KMS-11 (cell line): ENCODE measurements at regions not wholly inside any gene's neighbourhood (a gene's known extent, or its start where the extent isn't known, plus 50 kb on each side); places are given as distances from the start of the nearest gene placed in this dataset.

Experiments
- H2AFZ ChIP-seq: fragments of 200-600 bp; sonication (generic); 2 replicates; pipeline ENCODE4 v1.6.1; 2016; ENCODE audit warnings: antibody characterized with exemption, mixed run types, low read depth
- H3K27ac ChIP-seq: fragments of 200-600 bp; sonication (generic); 2 replicates; pipeline ENCODE4 v1.6.1; 2016; ENCODE audit warnings: mild to moderate bottlenecking, mixed run types
- H3K27me3 ChIP-seq: fragments of 200-600 bp; sonication (generic); 2 replicates; pipeline ENCODE4 v1.6.1; 2017; ENCODE audit warnings: mild to moderate bottlenecking, low read depth, mixed run types, moderate library complexity; ENCODE audit not compliant: insufficient read depth
- H3K36me3 ChIP-seq: fragments of 200-600 bp; sonication (generic); 2 replicates; pipeline ENCODE4 v1.6.1; 2017; ENCODE audit warnings: mild to moderate bottlenecking, mixed run types; ENCODE audit not compliant: insufficient read depth
- H3K4me1 ChIP-seq: fragments of 200-600 bp; sonication (generic); 2 replicates; pipeline ENCODE4 v1.6.1; 2016; ENCODE audit warnings: mild to moderate bottlenecking, low read depth, mixed run types; ENCODE audit not compliant: poor library complexity, severe bottlenecking
- H3K4me2 ChIP-seq: fragments of 200-600 bp; sonication (generic); 2 replicates; pipeline ENCODE4 v1.7.0; 2016; ENCODE audit warnings: mild to moderate bottlenecking, mixed run types
- H3K4me3 ChIP-seq: fragments of 200-600 bp; sonication (generic); IDR thresholded peaks from 2 replicates; pipeline ENCODE4 v1.6.1; 2017; ENCODE audit warnings: low read depth, low read length, mixed read lengths; ENCODE audit not compliant: insufficient read depth
- H3K79me2 ChIP-seq: fragments of 200-600 bp; sonication (generic); 2 replicates; pipeline ENCODE4 v1.6.1; 2016; ENCODE audit warnings: low read depth, mixed run types; ENCODE audit not compliant: insufficient read depth
- H3K9ac ChIP-seq: fragments of 200-600 bp; sonication (generic); 2 replicates; pipeline ENCODE4 v1.6.1; 2016; ENCODE audit warnings: mild to moderate bottlenecking, mixed run types
- H4K20me1 ChIP-seq: fragments of 200-600 bp; sonication (generic); 2 replicates; pipeline ENCODE4 v1.6.1; 2016; ENCODE audit warnings: mild to moderate bottlenecking, mixed run types; ENCODE audit not compliant: insufficient read depth
- CTCF ChIP-seq: fragments of 200-600 bp; sonication (generic); conservative IDR thresholded peaks from 2 replicates; pipeline ENCODE4 v1.6.1; 2017; ENCODE audit warnings: low read depth, mild to moderate bottlenecking, antibody characterized with exemption, low read length, moderate library complexity, mixed read lengths

GRCh38 chr11:80524349-80524748 is 1083.5 kb upstream of the TENM4 start:
- Histone ChIP-seq H3K27me3 (no peaks in the 10 kb centered on the region), H3K27ac (no peak overlapping the region), H3K4me3 (no peak overlapping the region), H4K20me1 (no peaks in the 10 kb centered on the region), H3K36me3 (no peaks in the 10 kb centered on the region), H3K9ac (no peak overlapping the region), H3K4me2 (no peak overlapping the region), H3K79me2 (no peaks in the 10 kb centered on the region), H2AFZ (no peak overlapping the region), H3K4me1 (no peaks in the 10 kb centered on the region)
- TF ChIP-seq CTCF, result no peak

- Histone ChIP-seq H3K4me2 (no peak overlapping the region), H3K27me3 (no peaks in the 10 kb centered on the region), H3K36me3 (no peaks in the 10 kb centered on the region), H3K4me3 (no peak overlapping the region), H3K9ac (no peak overlapping the region), H2AFZ (no peak overlapping the region), H3K27ac (no peak overlapping the region), H3K79me2 (no peaks in the 10 kb centered on the region), H4K20me1 (no peaks in the 10 kb centered on the region), H3K4me1 (no peaks in the 10 kb centered on the region)
- no peak for TF ChIP-seq CTCF
These were observed 1082.2 kb upstream of the TENM4 start for GRCh38 chr11:80523057-80523456.

- no peak overlapping the region for H3K4me3 ChIP-seq
- H3K27me3 ChIP-seq, result no peaks in the 10 kb centered on the region
- no peak overlapping the region for H3K27ac ChIP-seq
- H3K4me1 ChIP-seq, result no peaks in the 10 kb centered on the region
- TF ChIP-seq CTCF, result no peak
- H4K20me1 ChIP-seq, result no peaks in the 10 kb centered on the region
- H3K36me3 ChIP-seq, result no peaks in the 10 kb centered on the region
- H2AFZ ChIP-seq, result no peak overlapping the region
- no peaks in the 10 kb centered on the region for H3K79me2 ChIP-seq
- H3K4me2 ChIP-seq, result no peak overlapping the region
- no peak overlapping the region for H3K9ac ChIP-seq
These were observed 1080.8 kb upstream of the TENM4 start for GRCh38 chr11:80521592-80521991.

- no peak overlapping the region for H3K27ac ChIP-seq
These were observed 1079.7 kb upstream of the TENM4 start for GRCh38 chr11:80520507-80520887.

More at GRCh38 chr11:80520507-80520887, 1079.7 kb upstream of the TENM4 start:
- Histone ChIP-seq H3K27me3 (no peaks in the 10 kb centered on the region), H3K9ac (no peak overlapping the region), H3K36me3 (no peaks in the 10 kb centered on the region), H3K4me3 (no peak overlapping the region), H2AFZ (no peak overlapping the region), H3K4me2 (no peak overlapping the region), H3K4me1 (no peaks in the 10 kb centered on the region), H4K20me1 (no peaks in the 10 kb centered on the region), H3K79me2 (no peaks in the 10 kb centered on the region)
- TF ChIP-seq CTCF, result no peak
